HCT116 (cell line): ENCODE measurements at regions not wholly inside any gene's neighbourhood (a gene's known extent, or its start where the extent isn't known, plus 50 kb on each side); places are given as distances from the start of the nearest gene placed in this dataset.

Experiments
- ATAC-seq: fragments of 200-7000 bp; cut with Tn5 transposase; 2 replicates; pipeline ENCODE4 v1.9.1; 2020; ENCODE audit warnings: mild to moderate bottlenecking, moderate library complexity
- BruUV-seq: library from RNA; stranded (reverse); fragments of 400-500 nt; replicated peaks from 2 replicates; lab custom pipeline; 2021; lab: Mats Ljungman, UMichigan
- CTCF ChIA-PET: fragments of 300-600 bp; sonication (Branson Sonifier 250); formaldehyde crosslinking; loops from one replicate; lab custom pipeline; 2021; ENCODE audit warnings: antibody characterized with exemption; lab: Charles Lee
- POLR2A ChIA-PET: fragments of 300-600, 350-600 bp; sonication (Branson Sonifier 250); formaldehyde crosslinking; loops from one replicate; lab custom pipeline; 2021; ENCODE audit warnings: antibody characterized with exemption; lab: Charles Lee
- RAD21 ChIA-PET, 2 experiments: fragments of 300-600 bp; sonication (Branson Sonifier 250); formaldehyde crosslinking; loops; one replicate each; lab custom pipeline; 2023; ENCODE audit warnings: low total read pairs in 2 of 2; ENCODE audit not compliant: uncharacterized antibody in 2 of 2, unreplicated experiment in 2 of 2, low non-redundant PET in 1 of 2; lab: Charles Lee
- DNase-seq: peaks from one replicate; pipeline ENCODE4 v3.0.0-alpha.2; 2010; ENCODE audit warnings: low read depth, low spot score
- H2AFZ ChIP-seq: fragments of 200-600 bp; shearing (Covaris generic), sonication (generic); 2 replicates; pipeline ENCODE4 v1.6.1; 2017; ENCODE audit warnings: low read depth, mixed run types, mixed read lengths, antibody characterized with exemption, low read length; ENCODE audit not compliant: poor library complexity, severe bottlenecking
- H3K27ac ChIP-seq: 2 replicates; pipeline ENCODE4 v1.5.1; 2012; ENCODE audit warnings: low read depth, low read length
- H3K27me3 ChIP-seq: fragments of 200-600 bp; sonication (generic); 2 replicates; pipeline ENCODE4 v1.6.1; 2016; ENCODE audit warnings: mixed run types, low read length, mixed read lengths; ENCODE audit not compliant: insufficient read depth
- H3K36me3 ChIP-seq, 2 experiments: fragments of 200-500 bp in 1 of 2; fragments of 200-600 bp in 1 of 2; sonication (Bioruptor generic) in 1 of 2; sonication (generic) in 1 of 2; 2 replicates each; pipeline versions ENCODE4 v1.5.1 to v1.6.1; 2014 to 2016; ENCODE audit warnings: low read length in 2 of 2, inconsistent platforms in 1 of 2, mixed read lengths in 1 of 2, mixed run types in 1 of 2; ENCODE audit not compliant: insufficient read depth in 2 of 2, control insufficient read depth in 1 of 2
- H3K4me1 ChIP-seq, 2 experiments: fragments of 200-600 bp in 1 of 2; sonication (generic) in 1 of 2; 2 replicates each; pipeline versions ENCODE4 v1.5.1 to v1.6.1; 2012 to 2017; ENCODE audit warnings: low read length in 2 of 2, inconsistent platforms in 1 of 2, mild to moderate bottlenecking in 1 of 2, mixed read lengths in 1 of 2, mixed run types in 1 of 2, moderate library complexity in 1 of 2; ENCODE audit not compliant: insufficient read depth in 2 of 2, control insufficient read depth in 1 of 2
- H3K4me2 ChIP-seq: fragments of 200-600 bp; sonication (generic); 2 replicates; pipeline ENCODE4 v1.6.1; 2017; ENCODE audit warnings: mixed run types, low read length, mixed read lengths
- H3K4me3 ChIP-seq, 2 experiments: fragments of 200-600 bp in 1 of 2; sonication (generic) in 1 of 2; replicated peaks in 1 of 2; 2 replicates each; pipeline ENCODE4 v1.5.1; 2011 to 2016; ENCODE audit warnings: low read length in 2 of 2, control low read depth in 1 of 2, low read depth in 1 of 2, mild to moderate bottlenecking in 1 of 2, mixed read lengths in 1 of 2, mixed run types in 1 of 2
- H3K79me2 ChIP-seq: fragments of 200-600 bp; sonication (generic); 2 replicates; pipeline ENCODE4 v1.6.1; 2017; ENCODE audit warnings: mild to moderate bottlenecking, mixed run types, low read length, moderate library complexity, mixed read lengths; ENCODE audit not compliant: insufficient read depth
- H3K9ac ChIP-seq: fragments of 200-600 bp; sonication (generic); 2 replicates; pipeline ENCODE4 v1.6.1; 2016; ENCODE audit warnings: low read length, mixed read lengths
- H3K9me2 ChIP-seq: fragments of 200-600 bp; sonication (generic), shearing (Covaris generic); 2 replicates; pipeline ENCODE4 v1.6.1; 2017; ENCODE audit warnings: mixed run types, mild to moderate bottlenecking, moderate library complexity; ENCODE audit not compliant: insufficient read depth
- H3K9me3 ChIP-seq, 2 experiments: fragments of 200-500 bp in 1 of 2; fragments of 200-600 bp in 1 of 2; sonication (Bioruptor generic) in 1 of 2; sonication (generic) in 1 of 2; 2 replicates each; pipeline ENCODE4 v1.6.1; 2014 to 2017; ENCODE audit warnings: low read length in 2 of 2, mixed read lengths in 2 of 2, inconsistent platforms in 1 of 2, low read depth in 1 of 2, mild to moderate bottlenecking in 1 of 2, mixed run types in 1 of 2, moderate library complexity in 1 of 2; ENCODE audit not compliant: control insufficient read depth in 1 of 2, insufficient read depth in 1 of 2
- H4K20me1 ChIP-seq: fragments of 200-600 bp; sonication (generic), shearing (Covaris generic); 2 replicates; pipeline ENCODE4 v1.6.1; 2017; ENCODE audit warnings: mixed run types, mild to moderate bottlenecking, moderate library complexity; ENCODE audit not compliant: insufficient read depth
- ATF3 ChIP-seq: IDR thresholded peaks from 2 replicates; pipeline ENCODE4 v1.6.1; 2012
- CEBPB ChIP-seq: IDR thresholded peaks from 2 replicates; pipeline ENCODE4 v1.6.1; 2012; ENCODE audit warnings: low read depth
- CTCF ChIP-seq, 3 experiments: fragments of 200-600 bp in 1 of 3; sonication (generic) in 1 of 3; IDR thresholded peaks in 2 of 3; conservative IDR thresholded peaks in 1 of 3; 2 replicates each; pipeline ENCODE4 v1.5.1; 2012 to 2017; ENCODE audit warnings: low read depth in 2 of 3, low read length in 2 of 3, antibody characterized with exemption in 1 of 3, borderline replicate concordance in 1 of 3, control low read depth in 1 of 3, mild to moderate bottlenecking in 1 of 3, mixed read lengths in 1 of 3, mixed run types in 1 of 3, moderate library complexity in 1 of 3; ENCODE audit not compliant: insufficient read depth in 1 of 3
- EGR1 ChIP-seq: IDR thresholded peaks from 2 replicates; pipeline ENCODE4 v1.6.1; 2012; ENCODE audit warnings: low read depth
- ELF1 ChIP-seq: IDR thresholded peaks from 2 replicates; pipeline ENCODE4 v1.6.1; 2012; ENCODE audit warnings: low read depth, borderline replicate concordance
- EZH2phosphoT487 ChIP-seq: fragments of 200-600 bp; IDR thresholded peaks from 2 replicates; pipeline ENCODE4 v1.6.1; 2018; ENCODE audit warnings: antibody characterized with exemption, borderline replicate concordance
- FOSL1 ChIP-seq: IDR thresholded peaks from 2 replicates; pipeline ENCODE4 v1.6.1; 2012; ENCODE audit warnings: low read depth
- MAX ChIP-seq: IDR thresholded peaks from 2 replicates; pipeline ENCODE4 v1.6.1; 2012
- POLR2A ChIP-seq: IDR thresholded peaks from 2 replicates; pipeline ENCODE4 v1.7.0; 2011; ENCODE audit warnings: borderline replicate concordance; ENCODE audit not compliant: insufficient read depth, insufficient read length; ENCODE audit errors: extremely low read depth
- POLR2AphosphoS5 ChIP-seq: IDR thresholded peaks from 2 replicates; pipeline ENCODE4 v1.6.1; 2011; ENCODE audit warnings: mild to moderate bottlenecking, low read depth, low read length, moderate library complexity
- RAD21 ChIP-seq: IDR thresholded peaks from 2 replicates; pipeline ENCODE4 v1.6.1; 2012; ENCODE audit warnings: low read depth, mild to moderate bottlenecking
- REST ChIP-seq: IDR thresholded peaks from 2 replicates; pipeline ENCODE4 v1.6.1; 2012; ENCODE audit warnings: low read depth
- SIN3A ChIP-seq: IDR thresholded peaks from 2 replicates; pipeline ENCODE4 v1.6.1; 2012; ENCODE audit warnings: low read depth
- SP1 ChIP-seq: IDR thresholded peaks from 2 replicates; pipeline ENCODE4 v1.6.1; 2012; ENCODE audit warnings: low read depth
- SRF ChIP-seq: IDR thresholded peaks from 2 replicates; pipeline ENCODE4 v1.6.1; 2012; ENCODE audit warnings: low read depth
- TCF7L2 ChIP-seq: IDR thresholded peaks from 2 replicates; pipeline ENCODE4 v1.7.0; 2011; ENCODE audit warnings: borderline replicate concordance, inconsistent platforms; ENCODE audit not compliant: insufficient read depth, insufficient read length; ENCODE audit errors: extremely low read depth
- YY1 ChIP-seq: IDR thresholded peaks from 2 replicates; pipeline ENCODE4 v1.6.1; 2011; ENCODE audit warnings: low read length, low read depth, moderate library complexity, mild to moderate bottlenecking; ENCODE audit not compliant: insufficient replicate concordance; ENCODE audit errors: extremely low read depth
- ZBTB33 ChIP-seq: IDR thresholded peaks from 2 replicates; pipeline ENCODE4 v1.6.1; 2011; ENCODE audit warnings: mild to moderate bottlenecking, low read length, moderate library complexity; ENCODE audit not compliant: insufficient replicate concordance; ENCODE audit errors: extremely low read depth
- ZFX ChIP-seq: fragments of 450-650 bp; IDR thresholded peaks from 2 replicates; pipeline ENCODE4 v1.6.1; 2017
- ZNF274 ChIP-seq: fragments of 200-500 bp; sonication (Bioruptor generic); IDR thresholded peaks from 2 replicates; pipeline ENCODE4 v1.6.1; 2014; ENCODE audit warnings: mild to moderate bottlenecking, low read depth, low read length, inconsistent platforms
- intact Hi-C: fragments of 100-400 bp; cut with micrococcal nuclease; formaldehyde crosslinking; loops from 2 replicates; pipeline ENCODE4 v1.10.0; 2022

- POLR2A ChIA-PET, result no interaction called here
- TF ChIP-seq TCF7L2 (no peak), REST (no peak), ELF1 (no peak), YY1 (no peak), SIN3A (no peak), CTCF (IDR thresholded peaks at IDR 0.05 in 2 of 3, conservative IDR thresholded peaks at IDR 0.05 in 1 of 3; ENCODE audit: borderline replicate concordance in 1 of 3, insufficient read depth in 1 of 3, low read depth in 2 of 3, low read length in 2 of 3) (no peak), ZNF274 (no peak), SP1 (no peak), SRF (no peak), MAX (no peak), CEBPB (no peak), RAD21 (no peak), ZFX (no peak), POLR2A (no peak), EGR1 (no peak), FOSL1 (no peak), ZBTB33 (no peak), POLR2AphosphoS5 (no peak), ATF3 (no peak), EZH2phosphoT487 (no peak)
- TF ChIP-seq, all 23 proteins: peak for 0
- CTCF ChIA-PET, result no interaction called here
- Histone ChIP-seq H3K27me3 (no peaks in the 10 kb centered on the region), H3K4me2 (no peak overlapping the region), H3K79me2 (no peaks in the 10 kb centered on the region), H3K27ac (no peak overlapping the region), H3K4me1 (no peaks in the 10 kb centered on the region), H3K9ac (no peak overlapping the region), H3K9me3 (peaks cover 0 to 27% of the 10 kb centered on the region in 2 experiments; a peak in 2 of 4 replicates), H3K4me3 (no peak overlapping the region), H3K9me2 (no peaks in the 10 kb centered on the region), H2AFZ (no peak overlapping the region), H3K36me3 (no peaks in the 10 kb centered on the region), H4K20me1 (no peaks in the 10 kb centered on the region)
- RAD21 ChIA-PET, result no interaction called here
- intact Hi-C loops, result no loop called here
- BruUV-seq, result no TSS peak
- DNase-seq, result no peak
- ATAC-seq, result no peak
These were observed 614.6 kb upstream of the CPEB2 start for GRCh38 chr4:14387647-14388046.
